ENCODE measurements at regions not wholly inside any gene's neighbourhood (a gene's known extent, or its start where the extent isn't known, plus 50 kb on each side); places are given as distances from the start of the nearest gene placed in this dataset.

- H3K4me1 ChIP-seq (ENCODE audit: control insufficient read depth, insufficient read depth, low read length), result 0 out of 2 replicates have a peak, but pooled peaks cover 2% of the 10 kb centered on the region
- no peak overlapping the region for H2BK120ac ChIP-seq (ENCODE audit: low read depth, low read length)
- no peak overlapping the region for H2AFZ ChIP-seq (replicated peaks; ENCODE audit: low read length, poor library complexity)
- DNase-seq, result no peak
- H3K18ac ChIP-seq (ENCODE audit: low read depth, low read length), result no peak overlapping the region
- no peak overlapping the region for H4K5ac ChIP-seq (ENCODE audit: low read depth, low read length)
- no peak for ATAC-seq (ENCODE audit: low read depth)
- TF ChIP-seq USF2 (IDR thresholded peaks at IDR 0.05; ENCODE audit: low read depth, low read length), result no peak
- no peak for TF ChIP-seq CHD1 (IDR thresholded peaks at IDR 0.05; ENCODE audit: low read depth, low read length)
- no peak for TF ChIP-seq MAFK (IDR thresholded peaks at IDR 0.05; ENCODE audit: low read depth, low read length)
- no peak for TF ChIP-seq RFX5 (IDR thresholded peaks at IDR 0.05; ENCODE audit: low read depth, low read length)
- TF ChIP-seq MXI1 (IDR thresholded peaks at IDR 0.05; ENCODE audit: borderline replicate concordance, low read depth, low read length), result no peak
- no peak for TF ChIP-seq BHLHE40 (IDR thresholded peaks at IDR 0.05; ENCODE audit: low read depth, low read length)
- no peak for TF ChIP-seq ELK1 (IDR thresholded peaks at IDR 0.05; ENCODE audit: borderline replicate concordance, low read depth, low read length)
- TF ChIP-seq RCOR1 (IDR thresholded peaks at IDR 0.05; ENCODE audit: insufficient replicate concordance, low read length), result no peak
- TF ChIP-seq RAD21 (IDR thresholded peaks at IDR 0.05; ENCODE audit: low read length), result no peak
- no peak for TF ChIP-seq CEBPB (IDR thresholded peaks at IDR 0.05; ENCODE audit: low read depth, low read length)
- no peak for TF ChIP-seq SMC3 (IDR thresholded peaks at IDR 0.05; ENCODE audit: low read depth, low read length)
- TF ChIP-seq FOS (IDR thresholded peaks at IDR 0.05; ENCODE audit: low read depth, low read length), result no peak
- no peak for TF ChIP-seq POLR2A (IDR thresholded peaks at IDR 0.05; ENCODE audit: low read depth, low read length)
- H3K4me2 ChIP-seq (ENCODE audit: low read depth, low read length), result peak overlapping the region; percentile 30; the same call in 1 of the 2 replicates
- BruUV-seq (replicated peaks), result no TSS peak
- no peaks in the 10 kb centered on the region for H3K36me3 ChIP-seq (ENCODE audit: control insufficient read depth, insufficient read depth, low read length)
- H3K23ac ChIP-seq (ENCODE audit: low read depth, low read length), result no peak overlapping the region
- H4K8ac ChIP-seq (ENCODE audit: low read depth in 2 of 2, low read length in 2 of 2), result no peak overlapping the region
- no peak overlapping the region for H2BK15ac ChIP-seq (ENCODE audit: low read depth, low read length)
- no peak overlapping the region for H3K56ac ChIP-seq (ENCODE audit: extremely low read depth, insufficient read depth, low read length)
- no peak overlapping the region for H3K14ac ChIP-seq (replicated peaks; ENCODE audit: low read depth, low read length)
- no peaks in the 10 kb centered on the region for H3K79me1 ChIP-seq (ENCODE audit: low read depth in 1 of 2, low read length in 2 of 2)
- no peaks in the 10 kb centered on the region for H3K9me1 ChIP-seq (ENCODE audit: insufficient read depth, low read length)
- H3K4me3 ChIP-seq (ENCODE audit: insufficient read depth, low read depth, low read length), result no peak overlapping the region
- no peaks in the 10 kb centered on the region for H4K20me1 ChIP-seq (ENCODE audit: insufficient read depth, low read length)
- in situ Hi-C loops (cut with MboI; ENCODE audit: low sequenced_read_pairs), result no loop called here
- H2AK5ac ChIP-seq (ENCODE audit: low read depth, low read length), result no peak overlapping the region
- H3K9ac ChIP-seq (ENCODE audit: low read depth, low read length), result no peak overlapping the region
- no peak overlapping the region; the same call in 1 of the 2 replicates for H3K27ac ChIP-seq (ENCODE audit: insufficient read depth, low read length)
- H2BK5ac ChIP-seq (ENCODE audit: low read depth, low read length, poor library complexity, severe bottlenecking), result no peak overlapping the region
- no peak overlapping the region for H2BK20ac ChIP-seq (ENCODE audit: low read depth, low read length)
- dilution Hi-C loops (cut with HindIII; ENCODE audit: low sequenced_read_pairs, unreplicated experiment), result no loop called here
- no peaks in the 10 kb centered on the region for H3K27me3 ChIP-seq (ENCODE audit: control insufficient read depth, insufficient read depth, low read length)
- POLR2A ChIA-PET (ENCODE audit: unreplicated experiment), result no interaction called here
- H3K4ac ChIP-seq (ENCODE audit: low read depth, low read length), result no peak overlapping the region
- H4K91ac ChIP-seq (ENCODE audit: insufficient read depth, low read depth, low read length), result no peak overlapping the region
- WGBS, 2 experiments (ENCODE audit: extremely low coverage in 2 of 2, insufficient read length in 1 of 2), result no CpG with 5 or more reads among the region's 1 CpG
- no peak overlapping the region for H2AK9ac ChIP-seq (replicated peaks; ENCODE audit: low read depth, low read length, poor library complexity)
- CTCF ChIA-PET, result no interaction called here
- peaks cover 2% of the 10 kb centered on the region for H3K9me3 ChIP-seq (ENCODE audit: control insufficient read depth, insufficient read depth, low read length)
- intact Hi-C loops (cut with micrococcal nuclease), result no loop called here
Observed at GRCh38 chrX:10930151-10930550, 181.0 kb upstream of the HCCS start.
